Immature natural killer cell (primary cell): ENCODE measurements at regions not wholly inside any gene's neighbourhood (a gene's known extent, or its start where the extent isn't known, plus 50 kb on each side); places are given as distances from the start of the nearest gene placed in this dataset.
"Not testable (repeated sequence)": the region's sequence is repeated elsewhere in the genome, so short reads cannot be mapped to it uniquely, and the experiment has no call there.

Source experiments
- DNase-seq, 3 donors: peaks; one replicate each; pipeline ENCODE4 v3.0.0; 2022; ENCODE audit warnings: mixed read lengths in 1 of 3
- H3K27ac Mint-ChIP-seq, 6 donors: one replicate each; pipeline ENCODE4 v1.8.0; 2020; ENCODE audit warnings: mixed read lengths in 6 of 6, mild to moderate bottlenecking in 5 of 6, inconsistent platforms in 4 of 6, moderate library complexity in 3 of 6
- H3K27me3 Mint-ChIP-seq, 3 donors: one replicate each; pipeline ENCODE4 v1.8.0; 2020 to 2021; ENCODE audit warnings: low read depth in 3 of 3, mild to moderate bottlenecking in 3 of 3, mixed read lengths in 3 of 3, moderate library complexity in 3 of 3, inconsistent platforms in 1 of 3
- H3K36me3 Mint-ChIP-seq, 3 donors: one replicate each; pipeline ENCODE4 v1.8.0; 2020; ENCODE audit warnings: mixed read lengths in 3 of 3, inconsistent platforms in 2 of 3, mild to moderate bottlenecking in 2 of 3
- H3K4me1 Mint-ChIP-seq, 2 donors: one replicate each; pipeline ENCODE4 v1.8.0; 2020; ENCODE audit warnings: inconsistent platforms in 2 of 2, mild to moderate bottlenecking in 2 of 2, mixed read lengths in 2 of 2, moderate library complexity in 1 of 2
- H3K4me3 Mint-ChIP-seq, 5 donors: one replicate each; pipeline ENCODE4 v1.8.0; 2020; ENCODE audit warnings: mild to moderate bottlenecking in 5 of 5, mixed read lengths in 5 of 5, inconsistent platforms in 3 of 5, moderate library complexity in 3 of 5
- H3K9me3 Mint-ChIP-seq, 6 donors: one replicate each; pipeline ENCODE4 v1.8.0; 2020; ENCODE audit warnings: mild to moderate bottlenecking in 6 of 6, mixed read lengths in 6 of 6, inconsistent platforms in 4 of 6, moderate library complexity in 3 of 6

DNA sequence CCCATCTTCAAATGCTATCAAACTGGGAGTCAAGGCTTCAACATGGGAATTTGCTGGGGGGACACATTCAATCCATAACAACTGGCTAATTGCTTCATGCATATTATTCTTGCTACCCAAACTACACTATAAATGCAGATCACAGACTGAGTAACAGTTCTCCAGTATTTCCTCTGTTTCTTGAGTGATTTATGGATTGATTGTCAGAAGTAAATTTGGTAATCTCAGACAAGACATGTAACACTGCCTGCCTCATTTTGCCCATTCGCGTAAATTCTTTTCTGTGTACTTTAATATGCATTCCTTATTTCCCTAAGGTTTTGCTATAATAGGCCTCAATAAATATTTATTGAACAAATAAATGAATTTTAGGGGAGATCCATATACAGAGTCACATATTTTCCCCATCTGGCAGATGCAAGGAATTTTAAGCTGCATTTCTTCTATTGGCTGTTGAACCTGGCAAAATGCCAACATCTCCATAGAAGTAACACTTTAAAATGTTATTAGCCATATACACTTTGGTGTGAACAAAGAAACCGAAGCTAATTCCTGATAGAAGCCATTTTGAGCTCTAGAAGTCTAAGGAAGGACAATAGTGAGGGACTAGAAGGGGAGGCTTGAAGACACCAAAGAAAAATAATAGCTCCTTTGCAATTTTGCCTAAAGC is 98.2 kb downstream of the QRSL1 start:
- H3K4me1 Mint-ChIP-seq = no peaks in the 10 kb centered on the region
- H3K36me3 Mint-ChIP-seq = no peaks in the 10 kb centered on the region
- no peak for DNase-seq
- no peaks in the 10 kb centered on the region for H3K9me3 Mint-ChIP-seq
- no peak overlapping the region for H3K27ac Mint-ChIP-seq
- peaks cover 3 to 6% (median 4%) of the 10 kb centered on the region in 3 donors for H3K27me3 Mint-ChIP-seq
- H3K4me3 Mint-ChIP-seq = no peak overlapping the region

DNA sequence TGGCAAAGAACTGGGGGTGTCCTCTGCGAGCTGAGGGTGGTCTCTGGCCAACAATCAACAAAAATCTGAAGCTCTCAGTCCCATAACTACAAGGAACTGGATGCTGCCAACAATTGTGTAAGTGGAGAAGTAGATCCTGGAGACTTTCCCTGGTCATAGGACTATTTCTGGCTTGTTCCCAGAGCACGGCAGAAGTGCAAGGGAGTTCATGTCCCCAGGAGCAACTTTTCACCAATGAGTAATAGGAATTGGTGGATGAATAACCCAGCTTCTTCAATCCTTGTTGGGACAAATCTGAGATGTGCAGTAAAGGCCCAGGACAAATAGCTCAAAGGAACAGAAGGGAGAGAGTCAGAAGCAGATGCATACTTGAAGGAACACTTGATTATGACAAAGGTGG is 95.5 kb downstream of the QRSL1 start:
- Mint-ChIP-seq H3K4me1 (no peaks in the 10 kb centered on the region), H3K27ac (no peak overlapping the region), H3K36me3 (no peaks in the 10 kb centered on the region), H3K4me3 (no peak overlapping the region), H3K9me3 (no peaks in the 10 kb centered on the region), H3K27me3 (peaks cover 2 to 5% (median 3%) of the 10 kb centered on the region in 3 donors)
- no peak for DNase-seq

DNA sequence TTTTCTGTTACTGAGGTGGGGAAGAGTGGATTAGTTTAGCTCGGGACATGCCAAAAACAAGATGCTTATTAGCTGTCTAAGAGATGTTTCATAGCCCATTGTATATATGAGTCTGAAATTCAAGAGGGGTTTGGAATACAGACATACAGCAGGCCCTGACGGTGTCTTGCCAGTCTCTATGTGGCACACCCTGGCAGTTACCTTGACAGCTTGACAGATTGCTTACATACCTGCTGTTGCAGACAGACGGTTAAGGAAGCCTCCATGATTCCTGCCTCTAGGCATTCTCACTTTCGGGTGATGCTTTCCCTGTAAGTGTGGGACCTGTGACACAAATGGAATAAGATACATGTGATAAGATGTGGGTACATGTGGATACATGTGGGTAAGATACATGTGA is 95.0 kb downstream of the QRSL1 start:
- no peak for DNase-seq

DNA sequence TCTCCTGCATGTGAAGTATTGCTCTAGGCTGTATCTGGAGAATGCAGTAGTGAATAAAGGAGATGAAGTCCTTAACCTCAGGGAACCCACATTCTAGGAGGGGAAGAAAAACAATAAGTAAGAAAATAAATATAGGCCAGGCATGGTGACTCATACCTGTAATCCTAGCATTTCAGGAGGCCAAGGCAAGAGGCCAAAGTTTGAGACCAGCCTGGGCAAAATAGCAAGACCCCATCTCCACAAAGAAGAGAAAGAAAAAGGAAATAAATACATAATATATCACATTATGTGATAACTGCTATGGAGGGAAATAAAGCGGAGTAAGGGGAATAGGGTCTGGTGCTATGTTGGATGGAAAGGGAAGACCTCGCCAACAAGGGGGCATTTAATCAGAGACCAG is 94.0 kb downstream of the QRSL1 start:
- not testable (repeated sequence) for H3K9me3 Mint-ChIP-seq, H3K4me1 Mint-ChIP-seq, H3K27ac Mint-ChIP-seq

More for the DNA sequence above, 95.0 kb downstream of the QRSL1 start:
- H3K27ac Mint-ChIP-seq = no peak overlapping the region
- no peaks in the 10 kb centered on the region for H3K9me3 Mint-ChIP-seq
- H3K4me3 Mint-ChIP-seq = no peak overlapping the region
- no peaks in the 10 kb centered on the region for H3K4me1 Mint-ChIP-seq
- H3K27me3 Mint-ChIP-seq = peaks cover 2 to 3% (median 3%) of the 10 kb centered on the region in 3 donors
- H3K36me3 Mint-ChIP-seq = no peaks in the 10 kb centered on the region

DNA sequence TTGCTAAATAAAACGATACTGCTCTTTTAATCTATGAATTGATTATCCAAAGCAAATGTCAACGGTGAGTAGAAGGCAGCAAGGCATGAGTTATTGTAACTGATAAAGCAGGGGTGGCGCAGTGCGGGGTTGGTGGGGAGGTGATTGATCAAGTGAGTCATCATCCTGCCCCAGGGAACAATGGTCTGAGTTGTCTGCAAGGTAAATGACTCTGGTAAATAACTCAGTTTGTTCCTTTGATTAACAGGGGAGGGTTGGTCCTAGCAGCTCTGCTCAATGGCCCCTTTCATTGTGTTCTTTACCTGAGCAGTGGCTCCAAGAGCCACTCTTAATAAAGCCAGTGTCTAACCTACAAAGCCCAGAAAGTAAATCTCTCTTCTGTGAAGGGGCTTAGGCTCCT is 91.8 kb downstream of the QRSL1 start:
- H3K4me1 Mint-ChIP-seq, H3K36me3 Mint-ChIP-seq, H3K4me3 Mint-ChIP-seq, H3K27me3 Mint-ChIP-seq, H3K27ac Mint-ChIP-seq, H3K9me3 Mint-ChIP-seq, DNase-seq: not testable (repeated sequence)

More for the DNA sequence above, 94.0 kb downstream of the QRSL1 start:
- not testable (repeated sequence) for H3K27me3 Mint-ChIP-seq, DNase-seq, H3K4me3 Mint-ChIP-seq, H3K36me3 Mint-ChIP-seq
